H1 (cell line): ENCODE measurements at regions not wholly inside any gene's neighbourhood (a gene's known extent, or its start where the extent isn't known, plus 50 kb on each side); places are given as distances from the start of the nearest gene placed in this dataset.

Experiments
- GTF2F1 ChIP-seq: IDR thresholded peaks from 2 replicates; pipeline ENCODE4 v1.6.1; 2012; ENCODE audit warnings: low read depth, low read length, improper control_type of control experiment, borderline replicate concordance
- NANOG ChIP-seq: IDR thresholded peaks from 2 replicates; pipeline ENCODE4 v1.6.1; 2011; ENCODE audit warnings: low read length, low read depth, mild to moderate bottlenecking, inconsistent platforms; ENCODE audit not compliant: insufficient read depth, poor library complexity, severe bottlenecking
- RAD21 ChIP-seq, 2 experiments: IDR thresholded peaks in 1 of 2; conservative IDR thresholded peaks in 1 of 2; 2 replicates each; pipeline ENCODE4 v1.6.1; 2011; ENCODE audit warnings: low read depth in 2 of 2, low read length in 2 of 2, improper control_type of control experiment in 1 of 2, inconsistent platforms in 1 of 2, mild to moderate bottlenecking in 1 of 2, moderate library complexity in 1 of 2
- TF ChIP-seq, protein P1 (sequence below): fragments of 300-600 bp; sonication (generic); IDR thresholded peaks from 2 replicates; pipeline ENCODE4 v1.7.1; 2012; ENCODE audit warnings: low read length, moderate library complexity, mild to moderate bottlenecking, inconsistent platforms; ENCODE audit not compliant: insufficient replicate concordance
- TF ChIP-seq, protein P2 (sequence below): IDR thresholded peaks from 2 replicates; pipeline ENCODE4 v1.6.1; 2012; ENCODE audit warnings: inconsistent platforms

DNA sequence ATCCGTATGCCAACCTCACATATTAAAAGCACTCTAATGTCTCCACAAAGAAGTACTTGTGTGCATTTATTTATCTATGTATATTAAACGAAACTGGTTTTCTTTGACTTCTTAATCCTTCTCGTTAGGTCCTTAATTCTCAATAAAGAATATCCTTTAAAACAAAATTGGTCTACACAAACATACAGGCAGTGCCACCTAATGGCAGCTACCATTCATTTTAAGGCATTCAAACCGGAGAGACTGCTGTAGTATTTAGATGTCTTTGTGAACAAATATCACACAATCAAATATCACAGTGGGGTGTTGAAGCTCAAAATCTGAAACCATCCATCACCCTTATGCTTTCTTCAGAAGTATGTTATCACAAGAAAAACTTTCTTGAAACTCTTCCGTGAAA is 96.6 kb upstream of the IRAK1BP1 start (continued):
- TF ChIP-seq, protein P1, sequence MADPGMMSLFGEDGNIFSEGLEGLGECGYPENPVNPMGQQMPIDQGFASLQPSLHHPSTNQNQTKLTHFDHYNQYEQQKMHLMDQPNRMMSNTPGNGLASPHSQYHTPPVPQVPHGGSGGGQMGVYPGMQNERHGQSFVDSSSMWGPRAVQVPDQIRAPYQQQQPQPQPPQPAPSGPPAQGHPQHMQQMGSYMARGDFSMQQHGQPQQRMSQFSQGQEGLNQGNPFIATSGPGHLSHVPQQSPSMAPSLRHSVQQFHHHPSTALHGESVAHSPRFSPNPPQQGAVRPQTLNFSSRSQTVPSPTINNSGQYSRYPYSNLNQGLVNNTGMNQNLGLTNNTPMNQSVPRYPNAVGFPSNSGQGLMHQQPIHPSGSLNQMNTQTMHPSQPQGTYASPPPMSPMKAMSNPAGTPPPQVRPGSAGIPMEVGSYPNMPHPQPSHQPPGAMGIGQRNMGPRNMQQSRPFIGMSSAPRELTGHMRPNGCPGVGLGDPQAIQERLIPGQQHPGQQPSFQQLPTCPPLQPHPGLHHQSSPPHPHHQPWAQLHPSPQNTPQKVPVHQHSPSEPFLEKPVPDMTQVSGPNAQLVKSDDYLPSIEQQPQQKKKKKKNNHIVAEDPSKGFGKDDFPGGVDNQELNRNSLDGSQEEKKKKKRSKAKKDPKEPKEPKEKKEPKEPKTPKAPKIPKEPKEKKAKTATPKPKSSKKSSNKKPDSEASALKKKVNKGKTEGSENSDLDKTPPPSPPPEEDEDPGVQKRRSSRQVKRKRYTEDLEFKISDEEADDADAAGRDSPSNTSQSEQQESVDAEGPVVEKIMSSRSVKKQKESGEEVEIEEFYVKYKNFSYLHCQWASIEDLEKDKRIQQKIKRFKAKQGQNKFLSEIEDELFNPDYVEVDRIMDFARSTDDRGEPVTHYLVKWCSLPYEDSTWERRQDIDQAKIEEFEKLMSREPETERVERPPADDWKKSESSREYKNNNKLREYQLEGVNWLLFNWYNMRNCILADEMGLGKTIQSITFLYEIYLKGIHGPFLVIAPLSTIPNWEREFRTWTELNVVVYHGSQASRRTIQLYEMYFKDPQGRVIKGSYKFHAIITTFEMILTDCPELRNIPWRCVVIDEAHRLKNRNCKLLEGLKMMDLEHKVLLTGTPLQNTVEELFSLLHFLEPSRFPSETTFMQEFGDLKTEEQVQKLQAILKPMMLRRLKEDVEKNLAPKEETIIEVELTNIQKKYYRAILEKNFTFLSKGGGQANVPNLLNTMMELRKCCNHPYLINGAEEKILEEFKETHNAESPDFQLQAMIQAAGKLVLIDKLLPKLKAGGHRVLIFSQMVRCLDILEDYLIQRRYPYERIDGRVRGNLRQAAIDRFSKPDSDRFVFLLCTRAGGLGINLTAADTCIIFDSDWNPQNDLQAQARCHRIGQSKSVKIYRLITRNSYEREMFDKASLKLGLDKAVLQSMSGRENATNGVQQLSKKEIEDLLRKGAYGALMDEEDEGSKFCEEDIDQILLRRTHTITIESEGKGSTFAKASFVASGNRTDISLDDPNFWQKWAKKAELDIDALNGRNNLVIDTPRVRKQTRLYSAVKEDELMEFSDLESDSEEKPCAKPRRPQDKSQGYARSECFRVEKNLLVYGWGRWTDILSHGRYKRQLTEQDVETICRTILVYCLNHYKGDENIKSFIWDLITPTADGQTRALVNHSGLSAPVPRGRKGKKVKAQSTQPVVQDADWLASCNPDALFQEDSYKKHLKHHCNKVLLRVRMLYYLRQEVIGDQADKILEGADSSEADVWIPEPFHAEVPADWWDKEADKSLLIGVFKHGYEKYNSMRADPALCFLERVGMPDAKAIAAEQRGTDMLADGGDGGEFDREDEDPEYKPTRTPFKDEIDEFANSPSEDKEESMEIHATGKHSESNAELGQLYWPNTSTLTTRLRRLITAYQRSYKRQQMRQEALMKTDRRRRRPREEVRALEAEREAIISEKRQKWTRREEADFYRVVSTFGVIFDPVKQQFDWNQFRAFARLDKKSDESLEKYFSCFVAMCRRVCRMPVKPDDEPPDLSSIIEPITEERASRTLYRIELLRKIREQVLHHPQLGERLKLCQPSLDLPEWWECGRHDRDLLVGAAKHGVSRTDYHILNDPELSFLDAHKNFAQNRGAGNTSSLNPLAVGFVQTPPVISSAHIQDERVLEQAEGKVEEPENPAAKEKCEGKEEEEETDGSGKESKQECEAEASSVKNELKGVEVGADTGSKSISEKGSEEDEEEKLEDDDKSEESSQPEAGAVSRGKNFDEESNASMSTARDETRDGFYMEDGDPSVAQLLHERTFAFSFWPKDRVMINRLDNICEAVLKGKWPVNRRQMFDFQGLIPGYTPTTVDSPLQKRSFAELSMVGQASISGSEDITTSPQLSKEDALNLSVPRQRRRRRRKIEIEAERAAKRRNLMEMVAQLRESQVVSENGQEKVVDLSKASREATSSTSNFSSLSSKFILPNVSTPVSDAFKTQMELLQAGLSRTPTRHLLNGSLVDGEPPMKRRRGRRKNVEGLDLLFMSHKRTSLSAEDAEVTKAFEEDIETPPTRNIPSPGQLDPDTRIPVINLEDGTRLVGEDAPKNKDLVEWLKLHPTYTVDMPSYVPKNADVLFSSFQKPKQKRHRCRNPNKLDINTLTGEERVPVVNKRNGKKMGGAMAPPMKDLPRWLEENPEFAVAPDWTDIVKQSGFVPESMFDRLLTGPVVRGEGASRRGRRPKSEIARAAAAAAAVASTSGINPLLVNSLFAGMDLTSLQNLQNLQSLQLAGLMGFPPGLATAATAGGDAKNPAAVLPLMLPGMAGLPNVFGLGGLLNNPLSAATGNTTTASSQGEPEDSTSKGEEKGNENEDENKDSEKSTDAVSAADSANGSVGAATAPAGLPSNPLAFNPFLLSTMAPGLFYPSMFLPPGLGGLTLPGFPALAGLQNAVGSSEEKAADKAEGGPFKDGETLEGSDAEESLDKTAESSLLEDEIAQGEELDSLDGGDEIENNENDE = no peak
- TF ChIP-seq RAD21 (IDR thresholded peaks at IDR 0.05 in 1 of 2, conservative IDR thresholded peaks at IDR 0.05 in 1 of 2; ENCODE audit: low read depth in 2 of 2, low read length in 2 of 2) = peak; percentile 58 to 63
- TF ChIP-seq NANOG = no peak
- TF ChIP-seq, protein P2, sequence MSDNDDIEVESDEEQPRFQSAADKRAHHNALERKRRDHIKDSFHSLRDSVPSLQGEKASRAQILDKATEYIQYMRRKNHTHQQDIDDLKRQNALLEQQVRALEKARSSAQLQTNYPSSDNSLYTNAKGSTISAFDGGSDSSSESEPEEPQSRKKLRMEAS = no peak
- TF ChIP-seq GTF2F1 = no peak
